HCT116 (cell line): ENCODE measurements at regions not wholly inside any gene's neighbourhood (a gene's known extent, or its start where the extent isn't known, plus 50 kb on each side); places are given as distances from the start of the nearest gene placed in this dataset.
"Not testable (repeated sequence)": the region's sequence is repeated elsewhere in the genome, so short reads cannot be mapped to it uniquely, and the experiment has no call there.

ENCODE experiments used
- ATAC-seq: fragments of 200-7000 bp; cut with Tn5 transposase; 2 replicates; pipeline ENCODE4 v1.9.1; 2020; ENCODE audit warnings: mild to moderate bottlenecking, moderate library complexity
- BruUV-seq: library from RNA; stranded (reverse); fragments of 400-500 nt; replicated peaks from 2 replicates; lab custom pipeline; 2021; lab: Mats Ljungman, UMichigan
- CTCF ChIA-PET: fragments of 300-600 bp; sonication (Branson Sonifier 250); formaldehyde crosslinking; loops from one replicate; lab custom pipeline; 2021; ENCODE audit warnings: antibody characterized with exemption; lab: Charles Lee
- POLR2A ChIA-PET: fragments of 300-600, 350-600 bp; sonication (Branson Sonifier 250); formaldehyde crosslinking; loops from one replicate; lab custom pipeline; 2021; ENCODE audit warnings: antibody characterized with exemption; lab: Charles Lee
- RAD21 ChIA-PET, 2 experiments: fragments of 300-600 bp; sonication (Branson Sonifier 250); formaldehyde crosslinking; loops; one replicate each; lab custom pipeline; 2023; ENCODE audit warnings: low total read pairs in 2 of 2; ENCODE audit not compliant: uncharacterized antibody in 2 of 2, unreplicated experiment in 2 of 2, low non-redundant PET in 1 of 2; lab: Charles Lee
- DNase-seq: peaks from one replicate; pipeline ENCODE4 v3.0.0-alpha.2; 2010; ENCODE audit warnings: low read depth, low spot score
- H2AFZ ChIP-seq: fragments of 200-600 bp; shearing (Covaris generic), sonication (generic); 2 replicates; pipeline ENCODE4 v1.6.1; 2017; ENCODE audit warnings: low read depth, mixed run types, mixed read lengths, antibody characterized with exemption, low read length; ENCODE audit not compliant: poor library complexity, severe bottlenecking
- H3K27ac ChIP-seq: 2 replicates; pipeline ENCODE4 v1.5.1; 2012; ENCODE audit warnings: low read depth, low read length
- H3K27me3 ChIP-seq: fragments of 200-600 bp; sonication (generic); 2 replicates; pipeline ENCODE4 v1.6.1; 2016; ENCODE audit warnings: mixed run types, low read length, mixed read lengths; ENCODE audit not compliant: insufficient read depth
- H3K36me3 ChIP-seq, 2 experiments: fragments of 200-500 bp in 1 of 2; fragments of 200-600 bp in 1 of 2; sonication (Bioruptor generic) in 1 of 2; sonication (generic) in 1 of 2; 2 replicates each; pipeline versions ENCODE4 v1.5.1 to v1.6.1; 2014 to 2016; ENCODE audit warnings: low read length in 2 of 2, inconsistent platforms in 1 of 2, mixed read lengths in 1 of 2, mixed run types in 1 of 2; ENCODE audit not compliant: insufficient read depth in 2 of 2, control insufficient read depth in 1 of 2
- H3K4me1 ChIP-seq, 2 experiments: fragments of 200-600 bp in 1 of 2; sonication (generic) in 1 of 2; 2 replicates each; pipeline versions ENCODE4 v1.5.1 to v1.6.1; 2012 to 2017; ENCODE audit warnings: low read length in 2 of 2, inconsistent platforms in 1 of 2, mild to moderate bottlenecking in 1 of 2, mixed read lengths in 1 of 2, mixed run types in 1 of 2, moderate library complexity in 1 of 2; ENCODE audit not compliant: insufficient read depth in 2 of 2, control insufficient read depth in 1 of 2
- H3K4me2 ChIP-seq: fragments of 200-600 bp; sonication (generic); 2 replicates; pipeline ENCODE4 v1.6.1; 2017; ENCODE audit warnings: mixed run types, low read length, mixed read lengths
- H3K4me3 ChIP-seq, 2 experiments: fragments of 200-600 bp in 1 of 2; sonication (generic) in 1 of 2; replicated peaks in 1 of 2; 2 replicates each; pipeline ENCODE4 v1.5.1; 2011 to 2016; ENCODE audit warnings: low read length in 2 of 2, control low read depth in 1 of 2, low read depth in 1 of 2, mild to moderate bottlenecking in 1 of 2, mixed read lengths in 1 of 2, mixed run types in 1 of 2
- H3K79me2 ChIP-seq: fragments of 200-600 bp; sonication (generic); 2 replicates; pipeline ENCODE4 v1.6.1; 2017; ENCODE audit warnings: mild to moderate bottlenecking, mixed run types, low read length, moderate library complexity, mixed read lengths; ENCODE audit not compliant: insufficient read depth
- H3K9ac ChIP-seq: fragments of 200-600 bp; sonication (generic); 2 replicates; pipeline ENCODE4 v1.6.1; 2016; ENCODE audit warnings: low read length, mixed read lengths
- H3K9me2 ChIP-seq: fragments of 200-600 bp; sonication (generic), shearing (Covaris generic); 2 replicates; pipeline ENCODE4 v1.6.1; 2017; ENCODE audit warnings: mixed run types, mild to moderate bottlenecking, moderate library complexity; ENCODE audit not compliant: insufficient read depth
- H3K9me3 ChIP-seq, 2 experiments: fragments of 200-500 bp in 1 of 2; fragments of 200-600 bp in 1 of 2; sonication (Bioruptor generic) in 1 of 2; sonication (generic) in 1 of 2; 2 replicates each; pipeline ENCODE4 v1.6.1; 2014 to 2017; ENCODE audit warnings: low read length in 2 of 2, mixed read lengths in 2 of 2, inconsistent platforms in 1 of 2, low read depth in 1 of 2, mild to moderate bottlenecking in 1 of 2, mixed run types in 1 of 2, moderate library complexity in 1 of 2; ENCODE audit not compliant: control insufficient read depth in 1 of 2, insufficient read depth in 1 of 2
- H4K20me1 ChIP-seq: fragments of 200-600 bp; sonication (generic), shearing (Covaris generic); 2 replicates; pipeline ENCODE4 v1.6.1; 2017; ENCODE audit warnings: mixed run types, mild to moderate bottlenecking, moderate library complexity; ENCODE audit not compliant: insufficient read depth
- ATF3 ChIP-seq: IDR thresholded peaks from 2 replicates; pipeline ENCODE4 v1.6.1; 2012
- CEBPB ChIP-seq: IDR thresholded peaks from 2 replicates; pipeline ENCODE4 v1.6.1; 2012; ENCODE audit warnings: low read depth
- RAD21 ChIP-seq: IDR thresholded peaks from 2 replicates; pipeline ENCODE4 v1.6.1; 2012; ENCODE audit warnings: low read depth, mild to moderate bottlenecking
- REST ChIP-seq: IDR thresholded peaks from 2 replicates; pipeline ENCODE4 v1.6.1; 2012; ENCODE audit warnings: low read depth
- SRF ChIP-seq: IDR thresholded peaks from 2 replicates; pipeline ENCODE4 v1.6.1; 2012; ENCODE audit warnings: low read depth
- TCF7L2 ChIP-seq: IDR thresholded peaks from 2 replicates; pipeline ENCODE4 v1.7.0; 2011; ENCODE audit warnings: borderline replicate concordance, inconsistent platforms; ENCODE audit not compliant: insufficient read depth, insufficient read length; ENCODE audit errors: extremely low read depth
- YY1 ChIP-seq: IDR thresholded peaks from 2 replicates; pipeline ENCODE4 v1.6.1; 2011; ENCODE audit warnings: low read length, low read depth, moderate library complexity, mild to moderate bottlenecking; ENCODE audit not compliant: insufficient replicate concordance; ENCODE audit errors: extremely low read depth
- ZFX ChIP-seq: fragments of 450-650 bp; IDR thresholded peaks from 2 replicates; pipeline ENCODE4 v1.6.1; 2017
- ZNF274 ChIP-seq: fragments of 200-500 bp; sonication (Bioruptor generic); IDR thresholded peaks from 2 replicates; pipeline ENCODE4 v1.6.1; 2014; ENCODE audit warnings: mild to moderate bottlenecking, low read depth, low read length, inconsistent platforms
- intact Hi-C: fragments of 100-400 bp; cut with micrococcal nuclease; formaldehyde crosslinking; loops from 2 replicates; pipeline ENCODE4 v1.10.0; 2022

- POLR2A ChIA-PET, RAD21 ChIA-PET, H3K9ac ChIP-seq, H3K79me2 ChIP-seq, H3K4me2 ChIP-seq, H3K36me3 ChIP-seq, CTCF ChIA-PET, H2AFZ ChIP-seq, ATAC-seq, intact Hi-C loops, H4K20me1 ChIP-seq, DNase-seq, H3K9me3 ChIP-seq, BruUV-seq, H3K27me3 ChIP-seq, H3K4me3 ChIP-seq, H3K9me2 ChIP-seq, H3K4me1 ChIP-seq, H3K27ac ChIP-seq: not testable (repeated sequence)
Measured at GRCh38 chr7:6903792-6904191, 77.7 kb upstream of the CCZ1B start.

DNA sequence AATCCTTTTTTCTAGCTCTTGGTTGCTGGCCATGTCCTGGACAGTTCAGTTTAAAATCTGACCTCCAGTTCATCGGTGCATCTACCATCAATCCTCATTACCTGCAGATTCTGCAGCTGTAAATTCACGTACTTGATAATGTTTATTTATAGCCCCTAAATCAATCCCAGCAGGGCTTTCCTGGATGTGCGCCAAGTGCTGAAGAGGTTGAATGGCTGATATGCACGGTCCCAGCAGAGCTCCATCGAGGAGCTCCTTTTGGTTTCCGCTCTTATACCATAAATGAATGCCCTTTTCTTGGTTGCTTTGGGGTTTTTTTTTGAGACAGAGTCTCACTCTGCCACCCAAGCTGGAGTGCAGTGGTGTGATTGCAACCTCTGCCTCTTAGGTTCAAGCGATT, 91.2 kb upstream of the CCZ1B start:
- POLR2A ChIA-PET: no interaction called here
- intact Hi-C loops: no loop called here
- Histone ChIP-seq H3K79me2 (no peaks in the 10 kb centered on the region), H3K27me3 (no peaks in the 10 kb centered on the region), H3K4me2 (no peak overlapping the region), H3K4me3 (no peak overlapping the region), H4K20me1 (no peaks in the 10 kb centered on the region), H3K9me2 (no peaks in the 10 kb centered on the region), H3K9ac (no peak overlapping the region), H3K9me3 (no peaks in the 10 kb centered on the region), H2AFZ (no peak overlapping the region), H3K36me3 (no peaks in the 10 kb centered on the region), H3K27ac (no peak overlapping the region), H3K4me1 (no peaks in the 10 kb centered on the region)
- CTCF ChIA-PET: no interaction called here
- BruUV-seq: no TSS peak
- no peak for TF ChIP-seq ZNF274
- TF ChIP-seq SRF: no peak
- TF ChIP-seq TCF7L2: no peak
- no peak for TF ChIP-seq CEBPB
- TF ChIP-seq RAD21: no peak
- TF ChIP-seq ATF3: no peak
- no peak for TF ChIP-seq REST
- no peak for TF ChIP-seq ZFX
- no peak for TF ChIP-seq YY1
- RAD21 ChIA-PET: no interaction called here
- DNase-seq (no peak), ATAC-seq (no peak)

DNA sequence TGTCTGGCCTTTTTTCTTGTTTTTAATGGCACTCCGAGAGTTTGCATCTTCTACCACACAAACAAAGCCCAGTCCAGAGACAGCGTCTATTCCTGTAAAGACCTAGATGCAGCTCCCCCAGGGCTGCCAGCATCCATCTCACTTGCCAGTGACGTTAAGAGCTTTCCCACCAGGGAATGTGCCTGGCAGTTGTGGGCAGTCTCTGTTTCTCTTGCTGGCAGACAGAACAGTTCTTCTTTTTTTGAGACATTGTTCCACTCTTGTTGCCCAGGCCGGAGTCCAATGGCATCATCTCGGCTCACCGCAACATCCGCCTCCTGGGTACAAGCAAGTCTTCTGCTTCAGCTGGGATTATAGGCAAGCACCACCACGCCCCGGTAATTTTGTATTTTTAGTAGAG, 93.1 kb upstream of the CCZ1B start:
- BruUV-seq, ATAC-seq, POLR2A ChIA-PET, H3K4me1 ChIP-seq, H3K27me3 ChIP-seq, H3K27ac ChIP-seq, H3K4me2 ChIP-seq, RAD21 ChIA-PET, CTCF ChIA-PET, H4K20me1 ChIP-seq, DNase-seq, H3K36me3 ChIP-seq, H3K9ac ChIP-seq, H3K4me3 ChIP-seq, H3K9me3 ChIP-seq, H3K9me2 ChIP-seq, H3K79me2 ChIP-seq, H2AFZ ChIP-seq, intact Hi-C loops: not testable (repeated sequence)
